Ecto neural progenitor cell (in vitro differentiated cells): ENCODE measurements at regions not wholly inside any gene's neighbourhood (a gene's known extent, or its start where the extent isn't known, plus 50 kb on each side); places are given as distances from the start of the nearest gene placed in this dataset.

Experiments used
- DNase-seq: peaks from one replicate; pipeline ENCODE4 v3.0.0-alpha.2; 2018; ENCODE audit warnings: low spot score

- DNase-seq = no peak
Observed at GRCh38 chr11:127713226-127713625, 712.7 kb upstream of the KIRREL3 start.

GRCh38 chr11:127711748-127712147, 711.2 kb upstream of the KIRREL3 start:
- DNase-seq = no peak

- DNase-seq = no peak
Observed at GRCh38 chr11:127710831-127711230, 710.3 kb upstream of the KIRREL3 start.

- no peak for DNase-seq
Observed at GRCh38 chr11:127709960-127710359, 709.4 kb upstream of the KIRREL3 start.

- DNase-seq = no peak
Observed at GRCh38 chr11:127693686-127694085, 693.1 kb upstream of the KIRREL3 start.

- no peak for DNase-seq
Observed at GRCh38 chr11:127683321-127683720, 682.8 kb upstream of the KIRREL3 start.

GRCh38 chr11:127679816-127680545, 679.4 kb upstream of the KIRREL3 start:
- DNase-seq = no peak

- no peak for DNase-seq
Observed at GRCh38 chr11:127678631-127679030, 678.1 kb upstream of the KIRREL3 start.

- no peak for DNase-seq
Observed at GRCh38 chr11:127677660-127678425, 677.3 kb upstream of the KIRREL3 start.

GRCh38 chr11:127675581-127675980, 675.0 kb upstream of the KIRREL3 start:
- DNase-seq = no peak

- no peak for DNase-seq
Observed at GRCh38 chr11:127674754-127675153, 674.2 kb upstream of the KIRREL3 start.

- no peak for DNase-seq
Observed at GRCh38 chr11:127670374-127671119, 670.0 kb upstream of the KIRREL3 start.

GRCh38 chr11:127656116-127656836, 655.7 kb upstream of the KIRREL3 start:
- no peak for DNase-seq

GRCh38 chr11:127653076-127653475, 652.5 kb upstream of the KIRREL3 start:
- no peak for DNase-seq

GRCh38 chr11:127651888-127652221, 651.3 kb upstream of the KIRREL3 start:
- no peak for DNase-seq

GRCh38 chr11:127651175-127651887, 650.8 kb upstream of the KIRREL3 start:
- DNase-seq = no peak

GRCh38 chr11:127649958-127650357, 649.4 kb upstream of the KIRREL3 start:
- DNase-seq = no peak

- no peak for DNase-seq
Observed at GRCh38 chr11:127649071-127649470, 648.5 kb upstream of the KIRREL3 start.

- DNase-seq = no peak
Observed at GRCh38 chr11:127648583-127648982, 648.0 kb upstream of the KIRREL3 start.

- no peak for DNase-seq
Observed at GRCh38 chr11:127644366-127644765, 643.8 kb upstream of the KIRREL3 start.

GRCh38 chr11:127643268-127644058, 642.9 kb upstream of the KIRREL3 start:
- no peak for DNase-seq
